Pons (tissue), 1 donor: ENCODE measurements at regions not wholly inside any gene's neighbourhood (a gene's known extent, or its start where the extent isn't known, plus 50 kb on each side); places are given as distances from the start of the nearest gene placed in this dataset.
"Not testable (repeated sequence)": the region's sequence is repeated elsewhere in the genome, so short reads cannot be mapped to it uniquely, and the experiment has no call there.

ENCODE experiments used
- DNase-seq: peaks from one replicate; pipeline ENCODE4 v3.0.0-alpha.2; 2016; ENCODE audit warnings: low spot score

DNA sequence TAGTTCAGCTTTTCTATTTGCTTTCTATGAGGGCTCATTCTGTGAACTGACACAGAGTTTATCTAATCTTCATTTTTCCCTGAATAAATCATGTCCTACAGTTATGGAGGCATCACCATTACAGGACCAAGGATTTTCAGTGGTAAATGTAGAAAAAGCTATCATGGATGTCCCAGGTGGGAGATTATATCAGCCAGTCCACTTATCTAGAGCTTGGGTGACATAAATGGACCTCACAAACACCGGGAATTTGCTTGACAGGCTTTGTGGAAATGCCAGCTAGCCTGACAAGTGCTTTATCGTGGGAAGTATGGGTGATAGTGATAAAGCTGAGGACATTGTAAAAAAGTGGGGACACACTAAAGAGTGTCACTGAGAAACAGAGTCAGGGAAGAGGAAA lies 1015.2 kb upstream of the SLIT2 start:
- no peak for DNase-seq

DNA sequence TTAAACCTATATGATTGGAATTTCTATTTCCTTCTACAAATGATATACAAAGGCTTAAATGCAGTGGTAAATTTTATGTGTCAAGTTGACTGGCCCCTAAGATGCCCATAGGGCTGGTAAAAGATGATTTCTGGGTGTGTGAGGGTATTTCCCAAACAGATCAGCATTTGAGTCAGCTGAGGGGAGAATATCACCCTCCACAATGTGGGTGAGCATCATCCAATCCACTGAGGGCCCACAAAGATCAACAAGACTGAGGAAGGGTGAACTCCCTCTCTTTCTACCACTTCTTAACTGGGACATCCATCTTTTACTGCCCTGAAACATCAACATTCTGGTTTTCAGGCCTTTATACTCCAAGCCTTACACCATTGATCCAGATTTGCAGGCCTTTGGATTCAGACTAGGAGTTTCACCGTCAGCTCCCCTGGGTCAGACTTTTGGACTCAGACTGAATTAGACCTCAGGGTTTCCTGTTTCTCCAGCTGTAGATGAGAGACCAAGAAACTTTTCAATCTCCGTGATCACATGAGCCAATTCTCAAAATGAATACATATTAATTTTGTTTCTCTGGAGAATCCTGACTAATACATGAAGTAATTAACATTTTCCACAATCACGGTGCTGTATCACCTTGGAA lies 1020.7 kb upstream of the SLIT2 start:
- no peak for DNase-seq

DNA sequence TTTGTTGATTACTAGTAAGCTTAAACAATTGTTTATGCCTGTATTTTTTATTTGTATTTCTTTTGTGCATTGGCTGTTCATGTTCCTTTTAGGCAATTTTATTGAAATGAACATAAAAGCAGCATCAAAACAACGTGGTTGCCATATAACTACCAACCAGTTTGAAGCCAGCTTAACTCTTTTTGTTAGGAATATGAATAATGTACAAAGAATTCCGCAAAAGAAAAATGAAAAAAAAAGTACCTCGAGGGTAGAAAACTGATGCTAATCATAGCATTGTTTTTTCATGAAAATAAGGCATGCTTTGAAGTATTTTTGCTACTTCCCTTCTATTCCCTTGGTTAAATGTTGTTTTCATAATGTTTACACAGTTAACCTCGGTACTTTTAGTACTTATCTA lies 1024.0 kb upstream of the SLIT2 start:
- no peak for DNase-seq

DNA sequence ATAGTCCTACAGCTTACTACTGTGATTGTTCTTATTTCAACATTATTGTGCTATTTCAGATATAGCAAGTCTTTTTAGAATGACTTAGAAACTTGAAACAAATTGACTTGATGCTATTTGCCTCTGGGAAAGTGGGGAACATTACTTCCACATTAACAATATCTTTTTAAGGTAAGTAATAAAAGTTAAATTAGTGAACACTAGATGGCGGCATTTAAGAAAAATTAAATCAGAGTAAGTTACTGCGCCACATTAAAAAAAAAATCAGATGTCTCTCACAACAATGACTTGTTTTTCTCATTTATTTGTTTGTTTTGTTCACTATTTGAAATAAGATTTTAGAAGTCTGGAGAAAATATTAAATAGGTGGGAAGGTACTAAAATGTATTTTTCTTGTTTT lies 1026.9 kb upstream of the SLIT2 start:
- DNase-seq, result peak; percentile 37

DNA sequence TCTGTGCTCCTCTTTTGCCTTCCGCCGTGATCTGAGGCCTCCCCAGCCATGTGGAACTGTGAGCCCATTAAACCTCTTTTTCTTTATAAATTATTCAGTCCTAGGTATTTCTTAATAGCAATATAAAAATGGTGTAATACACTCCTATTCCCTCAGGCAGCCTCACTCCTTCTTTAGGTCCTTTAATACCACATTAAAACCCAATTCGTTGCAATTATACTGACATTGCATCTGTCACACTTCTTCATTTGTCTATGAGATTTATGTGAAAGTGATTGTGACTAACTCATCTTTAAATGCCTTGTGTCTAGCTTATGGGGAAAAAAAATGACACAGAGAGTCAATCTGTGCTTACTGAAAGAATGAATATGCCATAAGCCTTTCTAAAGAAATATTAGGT lies 1035.2 kb upstream of the SLIT2 start:
- DNase-seq, result no peak

DNA sequence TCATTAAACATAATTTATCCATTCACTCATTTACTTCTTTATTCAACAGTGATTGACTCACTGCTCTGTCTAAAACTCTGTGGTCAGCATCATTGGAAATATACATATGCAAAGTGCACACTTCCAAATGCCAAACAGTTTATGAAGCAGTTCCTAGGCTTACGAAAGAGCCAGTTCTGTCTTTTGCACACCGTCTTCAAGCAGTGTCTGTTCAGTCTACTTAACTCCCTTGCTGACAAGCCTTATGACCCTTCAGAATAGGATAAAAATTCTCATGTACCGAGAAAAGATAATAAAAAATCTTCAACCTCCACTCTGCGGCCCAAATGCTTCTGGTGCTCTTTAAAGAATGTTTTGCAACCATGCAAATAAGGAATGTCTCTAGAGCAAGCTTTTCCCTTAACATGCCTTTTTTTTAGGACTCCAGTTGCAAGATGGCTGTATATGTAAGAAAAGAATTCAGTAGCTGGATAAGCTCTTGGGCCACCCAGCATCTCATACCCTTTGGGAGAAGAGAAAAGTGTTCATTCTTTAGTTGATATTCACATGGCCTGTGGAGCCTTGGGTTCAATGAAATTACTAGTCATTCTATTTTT lies 1037.0 kb upstream of the SLIT2 start:
- DNase-seq, result no peak

DNA sequence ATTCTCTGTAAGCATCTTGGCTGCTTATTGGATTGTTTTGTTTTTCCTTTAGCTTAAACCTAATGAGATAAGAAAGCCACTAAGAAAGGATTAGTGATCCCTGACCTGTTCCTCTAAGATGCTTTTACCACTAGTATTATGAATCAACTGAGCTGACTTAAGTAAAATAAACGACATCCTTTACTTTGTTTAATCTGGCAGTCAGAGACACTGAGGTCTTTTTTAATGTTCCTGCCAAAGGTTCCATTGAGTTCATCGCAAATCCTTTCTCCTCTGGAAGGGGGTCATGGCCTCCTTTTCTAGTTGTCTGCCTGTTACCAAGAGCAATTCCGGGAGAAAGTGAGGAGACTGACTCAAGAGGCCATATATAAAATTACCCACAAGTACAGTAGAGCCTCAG lies 1038.3 kb upstream of the SLIT2 start:
- no peak for DNase-seq

DNA sequence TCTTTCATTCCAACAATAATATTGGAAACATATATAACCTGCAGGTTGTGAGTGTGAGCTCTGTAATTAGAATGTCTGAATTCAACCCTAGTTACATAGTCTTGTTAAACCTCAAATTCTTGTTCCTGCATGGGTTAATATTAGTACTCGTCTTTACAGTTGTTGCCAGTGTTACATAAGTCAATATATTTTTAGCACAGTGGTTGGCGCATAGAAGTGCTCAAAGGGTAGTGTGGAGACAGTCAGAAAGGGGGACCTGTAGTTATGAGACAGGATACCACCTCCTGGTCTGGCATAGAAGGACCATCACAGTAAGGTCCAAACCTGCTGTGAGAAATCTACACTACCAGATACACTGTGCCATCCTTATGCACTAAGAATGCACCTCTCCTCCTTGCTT lies 1045.9 kb upstream of the SLIT2 start:
- no peak for DNase-seq

DNA sequence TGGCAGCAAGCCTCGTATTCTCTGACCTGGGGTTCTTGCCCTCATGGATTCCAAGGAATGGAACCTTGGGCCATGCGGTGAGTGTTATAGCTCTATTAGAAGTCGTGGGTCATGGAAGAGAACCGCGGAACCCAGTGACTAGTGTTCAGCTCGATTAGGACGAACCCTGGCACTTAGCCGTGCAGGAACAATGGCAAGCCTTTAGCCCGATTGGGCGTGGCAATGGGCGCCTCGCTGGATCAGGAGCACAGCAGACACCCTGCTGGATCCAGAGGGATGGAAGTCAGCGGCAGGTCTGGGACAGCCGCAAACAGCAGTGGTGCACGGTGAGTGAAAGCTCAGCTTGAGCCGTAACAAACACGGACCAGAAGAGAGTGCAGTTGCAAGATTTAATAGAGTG lies 1053.9 kb upstream of the SLIT2 start:
- DNase-seq, result not testable (repeated sequence)

DNA sequence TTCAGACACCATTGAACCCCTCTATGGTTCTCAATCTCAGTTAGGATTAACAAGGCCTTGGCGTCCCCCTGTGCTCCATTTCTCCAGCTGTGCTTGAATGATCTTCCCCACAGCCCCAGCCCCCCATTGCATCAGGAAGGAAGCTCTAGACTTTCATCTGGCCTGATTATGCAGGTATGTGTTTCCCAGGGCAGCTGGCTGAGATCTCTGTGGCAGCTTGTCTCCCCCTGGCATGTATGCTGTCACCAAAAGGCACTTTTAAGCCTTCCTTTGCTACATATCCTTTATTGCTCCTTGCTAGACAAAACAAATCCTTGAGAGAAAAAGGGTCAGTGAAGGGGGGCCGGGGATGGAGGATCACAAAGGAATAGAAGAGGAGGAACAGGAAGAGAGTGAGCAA lies 1056.0 kb upstream of the SLIT2 start:
- DNase-seq, result no peak

DNA sequence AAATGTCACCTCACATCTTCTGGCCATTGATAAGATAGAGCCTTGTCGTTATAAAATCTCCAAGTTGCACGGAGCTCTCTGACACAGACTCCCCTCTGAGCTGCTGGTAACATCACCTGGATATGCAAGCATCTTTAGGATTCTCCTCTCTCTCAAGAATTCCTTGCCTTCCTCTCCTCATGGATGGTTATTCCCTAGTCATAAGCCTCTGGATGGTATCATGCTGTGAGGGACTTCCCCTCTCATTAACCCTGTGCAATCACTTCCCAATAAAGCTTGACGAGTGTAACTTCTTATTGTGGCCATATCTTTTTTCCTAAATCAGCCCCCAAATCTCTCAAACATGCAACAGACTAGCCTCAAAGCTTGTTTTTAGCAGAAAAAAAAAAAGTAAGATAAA lies 1057.0 kb upstream of the SLIT2 start:
- DNase-seq, result no peak

DNA sequence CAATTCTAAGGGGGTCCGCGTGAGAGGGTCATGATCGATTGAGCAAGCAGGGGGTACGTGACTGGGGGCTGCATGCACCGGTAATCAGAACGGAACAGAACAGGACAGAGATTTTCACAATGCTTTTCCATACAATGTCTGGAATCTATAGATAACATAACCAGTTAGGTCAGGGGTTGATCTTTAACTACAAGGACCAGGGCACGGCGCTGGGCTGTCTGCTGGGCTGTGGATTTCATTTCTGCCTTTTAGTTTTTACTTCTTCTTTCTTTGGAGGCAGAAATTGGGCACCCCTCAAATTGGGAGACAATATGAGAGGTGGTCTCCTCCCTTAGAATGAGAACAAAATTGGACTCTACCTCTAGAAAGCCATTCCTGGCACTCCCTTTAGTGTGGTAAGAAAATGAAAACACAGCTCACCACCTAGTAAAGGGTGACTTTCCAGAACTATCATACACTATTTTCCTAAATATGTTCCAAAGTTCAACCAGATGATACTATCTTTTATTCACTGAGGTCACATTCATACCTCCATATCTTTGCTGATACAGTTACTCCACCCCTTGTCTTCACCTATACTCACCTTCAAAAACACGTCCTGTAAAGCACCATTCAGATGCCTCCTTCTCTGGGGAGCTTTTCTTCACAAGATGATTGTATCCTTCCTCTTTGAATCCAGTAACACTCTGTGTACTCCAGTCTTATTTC lies 1058.3 kb upstream of the SLIT2 start:
- no peak for DNase-seq

DNA sequence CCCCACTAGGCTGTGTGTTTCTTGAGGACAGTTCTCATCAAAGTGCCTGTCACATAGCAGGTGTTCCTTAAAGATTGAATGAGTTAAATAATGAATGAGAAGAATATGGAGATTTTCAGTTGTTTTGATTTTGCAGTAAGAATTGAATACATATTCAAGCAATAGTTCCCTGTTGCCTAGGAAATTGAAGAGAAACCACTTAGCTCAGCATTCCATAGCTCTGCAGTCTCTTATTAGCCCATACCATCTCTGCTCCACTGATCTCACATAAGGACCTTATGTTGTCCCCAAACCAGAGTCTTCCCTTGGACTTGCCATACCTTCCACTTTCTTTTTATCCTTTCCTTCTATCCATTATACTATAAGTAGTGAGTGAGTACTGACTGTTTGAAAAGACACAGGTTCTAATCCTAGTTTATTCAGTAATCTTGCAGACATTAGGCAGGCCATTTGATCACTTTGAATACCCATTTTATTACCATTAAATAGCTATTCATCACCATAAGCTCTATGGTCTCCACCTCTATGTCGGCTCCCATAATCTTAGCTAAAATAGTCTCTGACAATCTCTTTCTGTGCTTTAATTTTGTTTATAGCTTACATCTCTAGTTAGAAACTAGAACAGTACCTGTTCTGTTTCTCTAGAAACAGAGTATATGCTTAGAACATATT lies 1059.6 kb upstream of the SLIT2 start:
- DNase-seq, result no peak

DNA sequence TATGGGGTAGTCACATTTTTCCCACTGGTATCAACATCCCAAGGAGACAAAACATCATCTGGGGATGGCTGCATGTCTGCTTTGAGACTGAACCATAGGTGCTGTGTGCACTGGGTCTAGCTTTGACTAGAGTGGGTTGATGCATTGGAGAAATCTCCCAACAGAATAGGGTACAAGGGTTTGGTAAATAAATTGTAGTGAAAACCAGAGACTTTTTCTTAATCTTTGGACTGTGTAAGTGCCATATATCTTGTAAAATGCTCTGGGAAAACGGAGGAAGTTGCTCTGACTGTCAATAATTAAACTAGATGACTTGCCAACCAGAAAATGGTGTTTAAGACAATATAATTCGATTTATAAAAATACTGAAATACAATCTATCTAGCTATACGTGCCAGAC lies 1064.0 kb upstream of the SLIT2 start:
- DNase-seq, result no peak

DNA sequence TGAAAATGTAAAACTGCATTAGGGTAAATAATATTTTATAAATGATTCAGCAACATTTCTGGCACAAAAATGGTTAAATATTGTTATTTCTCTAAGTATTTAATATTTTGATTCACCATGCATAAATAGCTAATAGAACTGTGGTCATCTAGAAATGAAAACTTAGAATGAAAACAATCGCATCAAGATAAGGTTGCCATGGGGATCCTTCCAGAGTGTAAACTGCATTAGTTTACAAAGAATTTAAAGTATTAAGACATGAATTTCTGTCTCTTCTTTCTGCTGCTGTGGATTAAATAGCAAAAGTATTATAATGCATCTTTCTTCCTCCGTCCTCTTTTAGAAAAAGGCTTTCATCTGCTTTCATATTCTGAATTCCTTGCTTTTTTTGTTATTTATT lies 1064.6 kb upstream of the SLIT2 start:
- DNase-seq, result no peak

DNA sequence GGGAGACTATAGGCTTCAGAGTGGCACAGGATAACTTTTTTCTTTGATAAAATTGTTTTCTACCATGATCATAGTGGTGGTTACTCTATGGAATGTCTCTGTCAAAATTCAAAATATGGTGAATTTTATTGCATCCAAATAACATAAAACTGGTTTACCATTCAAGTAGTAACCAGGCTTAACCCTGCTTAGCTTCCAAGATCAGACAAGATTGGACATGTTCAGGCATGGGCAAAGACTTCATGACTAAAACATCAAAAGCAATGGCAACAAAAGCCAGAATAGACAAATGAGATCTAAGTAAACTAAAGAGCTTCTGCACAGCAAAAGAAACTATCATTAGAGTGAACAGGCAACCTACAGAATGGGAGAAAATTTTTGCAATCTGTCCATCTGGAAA lies 1070.1 kb upstream of the SLIT2 start:
- DNase-seq, result not testable (repeated sequence)

DNA sequence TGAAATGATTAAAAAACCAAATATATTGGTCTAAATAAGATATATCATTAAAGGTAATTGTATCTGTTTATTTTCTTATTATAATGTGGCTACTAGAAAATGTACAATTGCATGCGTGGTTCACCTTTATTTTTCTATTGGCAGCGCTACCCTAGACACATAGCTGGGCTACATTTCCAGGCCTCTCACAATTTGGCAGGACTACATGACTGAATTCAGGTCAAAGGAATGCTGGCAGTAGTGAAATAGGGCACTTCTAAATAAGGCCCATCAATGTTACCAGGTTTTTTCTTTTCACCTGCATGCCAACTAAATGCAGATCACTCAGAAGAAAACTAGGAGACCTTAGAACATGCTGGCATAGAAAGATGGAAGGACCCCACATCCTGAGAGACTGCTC lies 1072.9 kb upstream of the SLIT2 start:
- DNase-seq, result no peak

DNA sequence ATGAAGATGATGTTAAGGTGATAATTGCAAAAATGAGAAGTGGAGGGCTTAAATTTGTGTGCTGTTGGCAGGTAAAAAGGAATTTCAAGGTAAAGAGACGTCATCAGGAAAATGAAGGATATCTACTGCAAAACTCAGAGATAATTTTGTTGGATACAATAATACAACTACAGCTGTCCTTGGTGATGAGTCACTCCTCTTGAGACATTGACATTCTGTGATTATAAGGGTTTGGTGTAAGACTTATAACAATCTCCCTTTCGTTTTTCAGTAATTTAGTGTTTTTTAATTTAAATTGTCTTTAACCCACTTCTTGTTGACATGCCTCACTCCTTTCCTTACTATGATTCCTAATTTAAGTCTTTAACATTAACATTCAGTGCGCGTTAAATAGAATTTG lies 1074.1 kb upstream of the SLIT2 start:
- DNase-seq, result no peak

DNA sequence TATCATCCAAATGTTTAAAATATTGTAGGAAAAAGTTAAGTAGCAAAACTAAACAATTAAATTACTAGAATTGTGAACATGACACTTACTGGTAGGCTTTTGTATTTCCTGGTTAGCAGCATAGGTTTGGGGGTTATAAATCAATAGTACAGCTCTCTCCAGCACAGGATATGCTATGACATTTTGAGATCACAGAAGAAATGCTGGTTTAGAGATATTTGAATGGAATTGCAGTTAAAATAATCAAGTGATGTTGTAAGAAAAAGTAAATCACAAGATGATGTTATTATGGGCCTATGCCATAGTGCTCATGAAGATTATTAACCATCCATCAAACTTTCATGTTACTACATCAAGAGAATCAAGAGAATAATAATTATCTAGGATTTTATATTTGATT lies 1079.9 kb upstream of the SLIT2 start:
- DNase-seq, result no peak

DNA sequence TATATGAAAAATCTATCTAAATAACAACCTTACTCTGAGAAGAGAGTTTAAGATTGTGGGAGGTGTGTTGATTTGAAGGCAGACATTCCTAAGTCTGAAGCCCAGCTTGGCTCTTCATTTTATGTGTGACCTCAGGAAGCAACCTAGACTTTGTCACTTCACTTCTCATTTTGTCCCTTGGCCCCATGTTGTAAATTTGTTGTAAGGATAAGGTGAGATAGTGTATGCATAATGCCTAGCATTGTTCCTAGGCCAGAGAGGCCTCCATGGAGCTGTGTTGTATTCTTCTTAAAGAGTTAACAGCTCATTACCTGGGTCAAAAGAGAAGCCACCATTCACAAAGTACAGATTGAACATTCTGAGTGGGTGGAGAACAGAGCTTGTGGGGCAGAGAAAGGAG lies 1084.4 kb upstream of the SLIT2 start:
- no peak for DNase-seq

DNA sequence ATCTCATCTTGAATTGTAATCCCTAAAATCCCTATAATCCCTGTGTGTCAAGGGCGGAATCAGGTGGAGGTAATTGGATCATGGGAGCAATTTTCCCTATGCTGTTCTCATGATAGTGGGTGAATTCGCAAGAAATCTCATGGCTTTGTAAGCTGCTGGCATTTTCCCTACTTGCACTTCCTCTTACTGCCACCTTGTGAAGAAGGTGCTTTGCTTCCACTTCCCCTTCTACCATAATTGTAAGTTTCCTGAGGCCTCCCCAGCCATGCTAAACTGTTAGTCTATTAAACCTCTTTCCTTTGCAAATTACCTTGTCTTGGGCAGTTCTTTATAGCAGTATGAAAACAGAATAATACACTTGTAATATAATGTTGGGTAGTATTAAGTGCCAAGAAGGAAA lies 1087.4 kb upstream of the SLIT2 start:
- no peak for DNase-seq

DNA sequence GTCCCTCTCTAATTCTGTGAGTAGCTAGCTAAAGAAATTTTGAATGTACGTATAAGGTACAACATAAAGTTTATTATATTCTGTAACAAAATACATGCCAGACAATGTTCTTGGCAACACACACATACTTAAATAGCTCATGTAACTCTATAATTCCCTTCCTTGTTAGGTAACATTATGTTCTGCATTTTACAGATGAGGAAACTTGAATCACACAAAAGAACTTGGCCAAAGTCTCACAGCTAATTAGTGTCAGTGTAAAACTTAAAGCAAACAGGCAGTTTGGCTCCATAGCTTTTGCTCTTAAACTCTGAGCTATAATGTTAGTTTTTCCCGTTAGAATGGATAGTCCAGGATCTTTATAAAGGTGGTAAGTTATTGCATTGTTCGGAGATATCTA lies 1091.8 kb upstream of the SLIT2 start:
- DNase-seq, result no peak

DNA sequence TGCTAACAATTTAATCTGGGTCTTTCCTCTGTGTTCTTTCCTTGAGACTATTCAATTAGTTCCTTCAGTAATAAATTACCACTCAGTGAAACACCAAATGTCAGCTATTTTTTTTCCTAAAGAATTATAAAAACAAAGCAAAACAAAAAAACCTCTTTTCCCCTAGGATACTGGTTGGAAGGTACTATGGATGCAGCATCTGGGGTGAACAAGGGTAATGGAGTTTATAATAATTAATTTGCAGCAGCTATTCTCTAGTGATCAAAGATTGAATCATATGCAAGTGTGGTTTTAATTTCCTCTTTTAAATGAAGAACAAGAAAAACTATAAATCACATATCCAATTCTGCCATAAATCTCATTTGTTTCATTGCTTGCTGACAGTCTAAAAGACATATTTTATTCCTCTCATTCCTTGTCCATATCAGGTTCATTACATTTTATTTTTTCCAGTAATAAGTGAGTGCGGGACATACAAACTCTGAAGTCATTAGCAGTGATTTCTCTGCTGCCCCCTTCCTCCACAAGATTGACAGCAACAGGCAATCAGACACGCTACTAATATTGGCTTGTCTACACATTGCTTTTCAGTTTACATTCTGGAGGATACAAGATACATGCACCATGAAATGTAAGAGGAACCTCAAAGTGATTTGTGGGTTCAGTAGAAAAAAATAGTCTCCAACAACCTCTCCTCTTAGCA lies 1093.4 kb upstream of the SLIT2 start:
- DNase-seq, result no peak
